ENCODE measurements at regions not wholly inside any gene's neighbourhood (a gene's known extent, or its start where the extent isn't known, plus 50 kb on each side); places are given as distances from the start of the nearest gene placed in this dataset.

GRCh38 chr21:22855581-22855980 lies 1857.4 kb downstream of the NCAM2 start:
- Mint-ChIP-seq H3K4me3 (no peak overlapping the region), H3K27ac (no peak overlapping the region), H3K36me3 (ENCODE audit: low read depth) (no peaks in the 10 kb centered on the region), H3K27me3 (no peaks in the 10 kb centered on the region), H3K4me1 (no peaks in the 10 kb centered on the region), H3K9me3 (ENCODE audit: low read depth) (peaks cover 2% of the 10 kb centered on the region)
- no peak for ATAC-seq
- POLR2A ChIA-PET: no interaction called here
- CTCF ChIA-PET: no interaction called here
- intact Hi-C loops (cut with DNase I, micrococcal nuclease): no loop called here
- no peak for DNase-seq

- Mint-ChIP-seq H3K4me3 (no peak overlapping the region), H3K4me1 (no peaks in the 10 kb centered on the region), H3K36me3 (ENCODE audit: low read depth) (no peaks in the 10 kb centered on the region), H3K27me3 (no peaks in the 10 kb centered on the region), H3K27ac (no peak overlapping the region), H3K9me3 (ENCODE audit: low read depth) (no peaks in the 10 kb centered on the region)
- ChIA-PET CTCF (no interaction called here), POLR2A (no interaction called here)
- intact Hi-C loops (cut with DNase I, micrococcal nuclease): no loop called here
- DNase-seq: no peak
- ATAC-seq: no peak
These were observed 1873.5 kb downstream of the NCAM2 start for GRCh38 chr21:22871692-22872091.

GRCh38 chr21:22880573-22880972 lies 1882.4 kb downstream of the NCAM2 start:
- DNase-seq (no peak), ATAC-seq (no peak)
- intact Hi-C loops (cut with DNase I, micrococcal nuclease): no loop called here
- Mint-ChIP-seq H3K36me3 (ENCODE audit: low read depth) (no peaks in the 10 kb centered on the region), H3K27ac (no peak overlapping the region), H3K27me3 (no peaks in the 10 kb centered on the region), H3K4me1 (no peaks in the 10 kb centered on the region), H3K9me3 (ENCODE audit: low read depth) (no peaks in the 10 kb centered on the region), H3K4me3 (no peak overlapping the region)
- ChIA-PET CTCF (interaction anchor here (0.9 kb wide), 1 partner anchor 166 kb away, joined by 6 read pairs; no protein-coding TSS in a partner anchor), POLR2A (no interaction called here)

GRCh38 chr21:22881131-22881530 lies 1882.9 kb downstream of the NCAM2 start:
- CTCF ChIA-PET: interaction anchor here (0.9 kb wide), 1 partner anchor 165 kb away, joined by 6 read pairs; no protein-coding TSS in a partner anchor
- ATAC-seq: no peak

GRCh38 chr21:22885079-22885478 lies 1886.9 kb downstream of the NCAM2 start:
- DNase-seq: no peak
- H3K4me3 Mint-ChIP-seq: no peak overlapping the region
- intact Hi-C loops (cut with DNase I, micrococcal nuclease): no loop called here
- no peaks in the 10 kb centered on the region for H3K36me3 Mint-ChIP-seq (ENCODE audit: low read depth)
- CTCF ChIA-PET: no interaction called here
- H3K4me1 Mint-ChIP-seq: no peaks in the 10 kb centered on the region
- no peaks in the 10 kb centered on the region for H3K9me3 Mint-ChIP-seq (ENCODE audit: low read depth)
- ATAC-seq: no peak
- H3K27me3 Mint-ChIP-seq: no peaks in the 10 kb centered on the region
- no peak overlapping the region for H3K27ac Mint-ChIP-seq
- POLR2A ChIA-PET: no interaction called here

More at GRCh38 chr21:22881131-22881530, 1882.9 kb downstream of the NCAM2 start:
- Mint-ChIP-seq H3K9me3 (ENCODE audit: low read depth) (no peaks in the 10 kb centered on the region), H3K4me1 (no peaks in the 10 kb centered on the region), H3K4me3 (no peak overlapping the region), H3K36me3 (ENCODE audit: low read depth) (no peaks in the 10 kb centered on the region), H3K27me3 (no peaks in the 10 kb centered on the region), H3K27ac (no peak overlapping the region)
- POLR2A ChIA-PET: interaction anchor here (0.7 kb wide), 1 partner anchor 66 kb away, joined by 4 read pairs; no protein-coding TSS in a partner anchor
- DNase-seq: no peak
- intact Hi-C loops (cut with DNase I, micrococcal nuclease): no loop called here

- DNase-seq (no peak), ATAC-seq (no peak)
- Mint-ChIP-seq H3K4me1 (no peaks in the 10 kb centered on the region), H3K9me3 (ENCODE audit: low read depth) (no peaks in the 10 kb centered on the region), H3K36me3 (ENCODE audit: low read depth) (no peaks in the 10 kb centered on the region), H3K4me3 (no peak overlapping the region), H3K27ac (no peak overlapping the region), H3K27me3 (no peaks in the 10 kb centered on the region)
- intact Hi-C loops (cut with DNase I, micrococcal nuclease): no loop called here
- ChIA-PET POLR2A (no interaction called here), CTCF (no interaction called here)
These were observed 1887.4 kb downstream of the NCAM2 start for GRCh38 chr21:22885614-22886013.

GRCh38 chr21:22889445-22889844 lies 1891.2 kb downstream of the NCAM2 start:
- H3K9me3 Mint-ChIP-seq (ENCODE audit: low read depth): peaks cover 2% of the 10 kb centered on the region
- H3K27me3 Mint-ChIP-seq: no peaks in the 10 kb centered on the region
- no peaks in the 10 kb centered on the region for H3K36me3 Mint-ChIP-seq (ENCODE audit: low read depth)
- ATAC-seq: no peak
- intact Hi-C loops (cut with DNase I, micrococcal nuclease): no loop called here
- CTCF ChIA-PET: no interaction called here
- no peak for DNase-seq
- POLR2A ChIA-PET: no interaction called here
- H3K4me1 Mint-ChIP-seq: no peaks in the 10 kb centered on the region
- no peak overlapping the region for H3K27ac Mint-ChIP-seq
- no peak overlapping the region for H3K4me3 Mint-ChIP-seq

- no peaks in the 10 kb centered on the region for H3K27me3 Mint-ChIP-seq
- H3K4me3 Mint-ChIP-seq: no peak overlapping the region
- no peak for ATAC-seq
- H3K36me3 Mint-ChIP-seq (ENCODE audit: low read depth): no peaks in the 10 kb centered on the region
- H3K4me1 Mint-ChIP-seq: no peaks in the 10 kb centered on the region
- no peak overlapping the region for H3K27ac Mint-ChIP-seq
- POLR2A ChIA-PET: no interaction called here
- intact Hi-C loops (cut with DNase I, micrococcal nuclease): no loop called here
- H3K9me3 Mint-ChIP-seq (ENCODE audit: low read depth): peaks cover 2% of the 10 kb centered on the region
- CTCF ChIA-PET: no interaction called here
- DNase-seq: no peak
These were observed 1892.4 kb downstream of the NCAM2 start for GRCh38 chr21:22890656-22891055.

GRCh38 chr21:22892028-22892427 lies 1893.8 kb downstream of the NCAM2 start:
- Mint-ChIP-seq H3K27me3 (no peaks in the 10 kb centered on the region), H3K27ac (no peak overlapping the region), H3K36me3 (ENCODE audit: low read depth) (no peaks in the 10 kb centered on the region), H3K4me3 (no peak overlapping the region), H3K9me3 (ENCODE audit: low read depth) (peaks cover 2% of the 10 kb centered on the region), H3K4me1 (no peaks in the 10 kb centered on the region)
- DNase-seq (no peak), ATAC-seq (no peak)
- ChIA-PET POLR2A (no interaction called here), CTCF (no interaction called here)
- intact Hi-C loops (cut with DNase I, micrococcal nuclease): no loop called here

- no peak overlapping the region for H3K4me3 Mint-ChIP-seq
- H3K27ac Mint-ChIP-seq: no peak overlapping the region
- no peak for DNase-seq
- H3K4me1 Mint-ChIP-seq: no peaks in the 10 kb centered on the region
- H3K36me3 Mint-ChIP-seq (ENCODE audit: low read depth): no peaks in the 10 kb centered on the region
- intact Hi-C loops (cut with DNase I, micrococcal nuclease): no loop called here
- peaks cover 2% of the 10 kb centered on the region for H3K9me3 Mint-ChIP-seq (ENCODE audit: low read depth)
- ATAC-seq: no peak
- CTCF ChIA-PET: no interaction called here
- POLR2A ChIA-PET: no interaction called here
- no peaks in the 10 kb centered on the region for H3K27me3 Mint-ChIP-seq
These were observed 1894.5 kb downstream of the NCAM2 start for GRCh38 chr21:22892740-22893139.

- ChIA-PET POLR2A (no interaction called here), CTCF (no interaction called here)
- Mint-ChIP-seq H3K9me3 (ENCODE audit: low read depth) (no peaks in the 10 kb centered on the region), H3K4me3 (no peak overlapping the region), H3K27me3 (no peaks in the 10 kb centered on the region), H3K4me1 (no peaks in the 10 kb centered on the region), H3K27ac (no peak overlapping the region), H3K36me3 (ENCODE audit: low read depth) (no peaks in the 10 kb centered on the region)
- ATAC-seq (no peak), DNase-seq (no peak)
- intact Hi-C loops (cut with DNase I, micrococcal nuclease): no loop called here
These were observed 1899.9 kb downstream of the NCAM2 start for GRCh38 chr21:22898051-22898665.

GRCh38 chr21:22900490-22900889 lies 1902.3 kb downstream of the NCAM2 start:
- H3K27me3 Mint-ChIP-seq: no peaks in the 10 kb centered on the region

GRCh38 chr21:22903851-22904250 lies 1905.6 kb downstream of the NCAM2 start:
- ChIA-PET CTCF (no interaction called here), POLR2A (no interaction called here)
- Mint-ChIP-seq H3K4me3 (no peak overlapping the region), H3K4me1 (no peaks in the 10 kb centered on the region), H3K27ac (no peak overlapping the region), H3K36me3 (ENCODE audit: low read depth) (no peaks in the 10 kb centered on the region), H3K27me3 (no peaks in the 10 kb centered on the region), H3K9me3 (ENCODE audit: low read depth) (no peaks in the 10 kb centered on the region)
- no peak for ATAC-seq
- DNase-seq: no peak
- intact Hi-C loops (cut with DNase I, micrococcal nuclease): no loop called here

More at GRCh38 chr21:22900490-22900889, 1902.3 kb downstream of the NCAM2 start:
- Mint-ChIP-seq H3K9me3 (ENCODE audit: low read depth) (no peaks in the 10 kb centered on the region), H3K4me3 (no peak overlapping the region), H3K36me3 (ENCODE audit: low read depth) (no peaks in the 10 kb centered on the region), H3K4me1 (no peaks in the 10 kb centered on the region), H3K27ac (no peak overlapping the region)
- CTCF ChIA-PET: no interaction called here
- POLR2A ChIA-PET: no interaction called here
- intact Hi-C loops (cut with DNase I, micrococcal nuclease): no loop called here
- ATAC-seq: no peak
- DNase-seq: no peak
